GM19239 (cell line): ENCODE measurements at regions not wholly inside any gene's neighbourhood (a gene's known extent, or its start where the extent isn't known, plus 50 kb on each side); places are given as distances from the start of the nearest gene placed in this dataset.

Experiments
- DNase-seq: peaks from one replicate; pipeline ENCODE4 v3.0.0; 2011; ENCODE audit warnings: low spot score; ENCODE audit not compliant: insufficient read length
- FAIRE-seq: peaks from 2 replicates; lab custom pipeline; 2011; peaks lifted over from hg19 to GRCh38; lab: Jason Lieb, UNC

DNA sequence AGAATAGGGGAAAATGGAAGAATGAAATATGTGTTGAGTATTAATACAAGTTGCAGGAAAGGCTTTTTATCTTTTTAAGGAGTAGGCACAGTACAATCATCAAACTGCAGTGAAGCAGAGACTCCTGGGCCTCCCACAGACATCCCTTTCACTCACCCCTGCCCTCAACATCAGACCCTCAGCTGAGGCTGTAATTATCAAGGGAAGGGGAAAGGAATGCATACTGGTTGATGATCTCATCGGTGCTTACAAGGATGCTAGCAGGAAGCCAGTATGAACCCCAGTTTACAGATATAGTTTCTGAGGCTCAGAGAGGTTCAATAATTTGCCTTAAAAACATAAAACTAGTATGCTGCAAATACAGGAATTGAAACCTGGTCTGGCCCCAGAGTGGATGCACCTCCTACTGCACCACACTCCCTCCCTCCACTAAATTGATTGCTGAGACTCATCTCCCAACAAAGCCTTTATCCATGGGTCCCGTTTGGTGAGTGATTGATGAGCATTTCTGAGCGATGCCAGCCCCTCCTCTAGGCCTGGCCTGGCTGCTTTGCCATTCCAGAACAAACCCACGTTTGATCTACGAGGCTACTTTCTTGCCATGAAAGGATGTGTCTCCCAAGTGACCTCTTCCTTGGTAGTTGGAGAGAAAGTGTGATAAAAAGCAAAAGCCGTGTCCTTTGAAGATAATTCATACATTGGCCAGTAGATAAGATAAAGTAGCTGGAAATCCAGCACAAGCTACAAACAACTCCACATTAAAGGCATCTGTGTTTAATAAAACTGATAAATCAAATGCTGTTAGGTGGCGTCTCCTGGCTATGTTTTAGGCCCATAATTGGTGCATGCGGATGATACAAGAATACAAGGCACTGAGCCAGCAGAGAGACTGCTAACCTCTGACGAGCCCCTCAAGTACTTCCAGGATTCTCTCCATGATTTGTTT lies 233.9 kb upstream of the CAMK1G start:
- FAIRE-seq (no peak), DNase-seq (no peak)

DNA sequence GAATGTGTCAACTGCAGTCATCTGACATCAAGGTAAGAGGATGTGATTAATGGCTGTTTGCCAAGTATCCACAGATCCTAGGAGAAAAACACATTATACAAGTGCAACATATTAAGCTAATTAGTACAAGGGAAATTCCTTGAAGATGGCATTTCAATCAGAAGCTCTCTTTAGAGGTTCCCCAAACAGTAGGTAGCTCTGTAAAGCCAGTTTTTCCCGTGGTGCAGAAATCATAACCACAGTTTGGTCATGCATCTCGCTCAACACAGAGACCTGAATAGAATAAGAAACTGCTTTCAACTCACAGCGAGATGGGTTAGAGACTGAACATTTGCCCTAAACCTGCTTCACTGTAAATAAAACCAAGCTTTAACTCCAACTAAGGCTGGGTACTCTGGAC lies 230.5 kb upstream of the CAMK1G start:
- no peak for DNase-seq
- FAIRE-seq, result no peak

DNA sequence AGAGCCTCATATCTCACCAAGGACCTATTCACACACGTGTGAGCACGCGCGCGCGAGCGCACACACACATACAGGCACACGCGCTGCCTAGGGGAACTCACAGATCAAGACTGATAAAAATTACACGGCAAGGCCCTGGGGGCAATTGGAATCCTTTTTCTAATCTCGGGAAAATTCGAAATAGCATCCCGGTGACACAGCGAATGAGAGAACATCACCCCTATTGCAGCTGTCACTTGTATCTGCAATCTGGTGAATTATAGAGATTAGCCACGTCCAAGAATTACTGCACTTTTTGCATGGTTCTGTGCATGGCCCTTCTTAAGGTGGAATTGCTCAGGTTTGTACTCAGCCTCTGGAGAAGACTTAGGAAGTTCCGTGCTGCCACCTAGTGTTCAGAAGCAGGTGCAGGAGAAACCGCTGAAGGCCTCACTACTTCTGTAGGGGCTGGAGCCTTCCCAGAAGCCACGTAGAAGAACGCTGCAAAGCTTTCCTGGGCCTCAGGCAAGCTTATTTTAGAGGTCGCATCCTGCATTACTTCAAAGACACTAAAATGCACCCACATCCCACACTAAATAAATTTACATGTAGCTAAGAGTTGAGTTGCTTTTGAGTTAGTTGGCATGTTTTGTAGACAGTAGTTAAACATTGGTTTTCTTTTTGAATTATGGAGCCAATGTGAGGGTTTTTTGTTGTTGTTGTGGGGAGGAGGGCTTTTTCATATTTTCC lies 229.2 kb upstream of the CAMK1G start:
- peak; percentile 69 for FAIRE-seq

DNA sequence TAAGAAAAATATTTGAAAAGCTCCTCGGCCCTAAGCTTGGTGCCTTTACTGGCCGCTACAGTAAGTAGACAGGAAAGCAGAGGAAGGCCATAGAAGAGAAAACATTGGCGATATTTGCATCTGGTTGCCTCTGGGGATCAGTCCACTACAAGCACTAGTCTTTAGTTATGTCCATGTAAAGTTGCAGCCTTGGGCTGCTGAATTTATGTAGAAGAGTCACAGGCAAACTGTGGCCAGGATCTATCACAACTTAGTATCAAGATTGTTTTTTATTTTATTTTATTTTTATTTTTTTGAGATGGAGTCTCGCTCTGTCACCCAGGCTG lies 228.7 kb upstream of the CAMK1G start:
- DNase-seq, result no peak
- no peak for FAIRE-seq

More for the DNA sequence above, 229.2 kb upstream of the CAMK1G start:
- DNase-seq, result peak; percentile 47

DNA sequence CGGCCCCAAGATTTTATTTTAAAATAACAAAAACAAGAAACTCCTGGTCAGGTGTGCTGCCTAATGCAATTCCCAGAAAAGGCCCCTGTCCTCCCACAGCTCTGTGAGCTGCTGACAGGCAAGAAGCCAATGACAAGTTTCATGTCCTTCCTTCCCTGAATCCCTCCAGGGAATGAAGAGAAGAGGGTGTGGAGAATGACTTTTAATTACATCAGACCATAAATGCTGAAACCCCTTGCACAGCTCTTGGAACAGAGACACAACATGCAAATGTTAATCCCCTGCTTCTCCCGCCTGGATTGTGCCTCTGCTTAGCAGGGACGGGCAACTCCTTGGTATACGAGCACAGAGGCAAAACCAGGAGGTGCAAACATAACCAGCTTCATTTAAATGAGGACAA lies 228.1 kb upstream of the CAMK1G start:
- FAIRE-seq (no peak), DNase-seq (no peak)

DNA sequence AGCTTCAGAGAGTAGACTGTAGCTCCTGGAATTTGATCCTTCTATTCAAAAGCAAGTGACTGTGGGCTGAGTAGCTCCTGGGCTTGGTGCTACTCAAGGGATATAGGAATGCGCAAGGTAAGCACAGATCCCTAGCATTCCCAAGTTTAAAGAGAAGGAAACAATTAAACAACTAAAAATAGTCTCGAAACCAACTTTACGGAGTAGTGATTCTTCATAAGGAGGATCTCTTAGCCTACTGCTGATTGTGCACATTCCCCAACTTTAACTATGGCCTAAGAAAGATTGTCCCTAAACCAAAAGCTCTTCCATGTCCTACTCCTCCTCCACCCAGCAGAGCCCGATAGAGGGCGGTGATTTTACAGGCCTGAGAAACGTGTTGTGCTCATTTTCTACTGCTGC lies 226.5 kb upstream of the CAMK1G start:
- DNase-seq, result no peak
- no peak for FAIRE-seq

DNA sequence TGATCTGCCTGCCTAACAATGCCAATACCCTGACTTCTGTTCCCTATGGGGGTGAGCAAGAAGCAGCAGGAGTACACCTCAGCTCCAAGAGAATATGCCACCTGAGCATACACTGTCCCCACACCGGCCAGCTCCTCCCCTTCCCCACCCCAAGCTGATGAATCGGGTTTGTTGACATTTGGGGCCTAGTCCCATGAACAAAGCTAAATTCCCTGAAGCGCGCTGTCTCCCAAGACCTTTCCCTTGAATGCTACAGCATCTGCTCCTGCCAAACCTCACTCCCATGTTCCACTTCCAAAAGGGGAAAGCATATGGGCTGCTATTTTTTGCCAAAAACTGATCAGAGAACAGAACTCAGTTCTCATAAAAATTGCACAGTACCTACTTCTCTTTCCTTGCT lies 220.4 kb upstream of the CAMK1G start:
- DNase-seq, result no peak

DNA sequence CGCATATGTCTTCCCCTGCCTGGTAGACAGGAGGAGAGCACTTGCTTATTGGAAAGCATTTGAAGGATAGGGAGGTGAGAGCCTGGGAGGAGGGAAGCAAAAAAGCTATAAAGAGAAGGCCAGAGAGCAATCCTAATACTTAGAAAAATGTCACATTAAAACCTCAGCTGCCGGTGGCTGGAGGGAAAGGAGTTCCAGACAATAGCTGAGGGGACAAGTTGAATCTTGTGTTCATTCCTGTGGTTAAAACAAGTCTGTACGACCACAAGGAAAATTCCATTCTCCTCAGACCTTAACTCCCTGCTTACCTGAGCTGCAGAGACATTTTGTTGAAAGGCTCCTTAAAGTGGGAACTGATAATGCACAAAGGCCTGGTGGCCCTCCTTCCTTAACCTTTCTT lies 218.8 kb upstream of the CAMK1G start:
- no peak for FAIRE-seq
- no peak for DNase-seq

More for the DNA sequence above, 220.4 kb upstream of the CAMK1G start:
- no peak for FAIRE-seq

DNA sequence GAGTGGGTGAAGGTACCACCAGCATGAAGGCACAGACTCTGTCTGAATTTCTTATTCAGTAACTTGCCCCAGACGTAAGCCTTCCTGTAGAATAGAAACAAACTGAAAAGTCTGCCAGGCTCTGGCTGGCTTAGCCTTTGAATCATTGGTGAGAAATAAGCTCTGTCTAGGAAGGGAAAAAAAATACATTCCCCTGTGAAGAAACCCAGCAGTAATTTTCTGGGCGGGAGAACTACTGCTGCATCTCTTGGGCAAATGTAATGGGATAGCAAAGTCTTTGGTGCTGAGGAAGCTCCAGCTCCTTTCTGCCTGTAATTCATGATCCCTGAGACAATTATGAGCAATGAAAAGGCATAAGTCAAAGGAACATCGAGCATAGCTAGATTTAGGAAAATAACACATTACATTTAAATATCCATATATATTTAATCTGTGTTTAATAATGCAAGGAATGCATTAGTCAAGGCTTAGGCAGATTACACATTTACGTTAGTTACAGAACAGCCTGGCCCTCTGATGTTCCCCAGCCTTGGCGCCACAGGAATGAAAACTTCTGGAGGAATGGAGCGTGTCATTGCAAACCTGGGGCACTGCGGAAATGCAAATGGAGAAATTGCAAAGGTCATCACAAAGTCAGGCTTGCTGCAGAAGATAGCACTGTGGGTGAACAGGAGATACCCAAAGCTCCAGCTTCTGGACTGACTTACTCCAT lies 216.3 kb upstream of the CAMK1G start:
- DNase-seq (no peak), FAIRE-seq (no peak)

DNA sequence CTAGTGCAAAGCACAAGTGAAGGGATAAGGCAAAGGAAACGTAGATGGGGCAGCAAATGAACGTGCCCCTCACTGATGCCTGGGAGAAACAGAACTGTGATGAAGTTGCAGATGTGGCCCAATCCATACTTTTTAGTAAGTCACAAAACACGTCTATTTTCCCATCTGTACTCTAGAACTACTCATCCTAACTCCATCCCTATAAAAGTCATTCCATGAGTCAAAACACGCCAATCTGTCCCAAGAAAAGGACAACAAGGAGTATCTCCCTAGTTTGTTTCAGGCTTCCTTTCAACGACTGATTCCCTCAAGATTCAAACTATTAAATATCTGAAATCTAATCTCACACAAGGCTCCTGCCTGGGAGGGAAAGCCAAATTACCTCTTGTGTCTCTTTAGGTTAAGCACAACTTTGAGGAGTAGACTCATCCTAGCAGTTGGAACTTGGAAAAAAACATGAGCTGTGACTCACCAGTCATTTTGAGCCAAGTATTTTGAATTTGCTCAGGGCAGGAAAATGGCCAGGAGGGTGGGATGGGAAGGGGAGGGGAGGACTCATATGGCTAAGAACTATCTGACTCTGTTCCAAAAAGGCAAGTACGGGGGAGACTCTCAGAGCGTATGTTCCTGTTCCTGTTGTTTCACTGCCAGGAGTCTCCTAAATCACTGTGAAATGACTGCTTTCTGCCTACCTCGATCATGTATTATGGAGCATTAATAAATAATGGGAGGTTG lies 214.5 kb upstream of the CAMK1G start:
- DNase-seq, result no peak
- no peak for FAIRE-seq

DNA sequence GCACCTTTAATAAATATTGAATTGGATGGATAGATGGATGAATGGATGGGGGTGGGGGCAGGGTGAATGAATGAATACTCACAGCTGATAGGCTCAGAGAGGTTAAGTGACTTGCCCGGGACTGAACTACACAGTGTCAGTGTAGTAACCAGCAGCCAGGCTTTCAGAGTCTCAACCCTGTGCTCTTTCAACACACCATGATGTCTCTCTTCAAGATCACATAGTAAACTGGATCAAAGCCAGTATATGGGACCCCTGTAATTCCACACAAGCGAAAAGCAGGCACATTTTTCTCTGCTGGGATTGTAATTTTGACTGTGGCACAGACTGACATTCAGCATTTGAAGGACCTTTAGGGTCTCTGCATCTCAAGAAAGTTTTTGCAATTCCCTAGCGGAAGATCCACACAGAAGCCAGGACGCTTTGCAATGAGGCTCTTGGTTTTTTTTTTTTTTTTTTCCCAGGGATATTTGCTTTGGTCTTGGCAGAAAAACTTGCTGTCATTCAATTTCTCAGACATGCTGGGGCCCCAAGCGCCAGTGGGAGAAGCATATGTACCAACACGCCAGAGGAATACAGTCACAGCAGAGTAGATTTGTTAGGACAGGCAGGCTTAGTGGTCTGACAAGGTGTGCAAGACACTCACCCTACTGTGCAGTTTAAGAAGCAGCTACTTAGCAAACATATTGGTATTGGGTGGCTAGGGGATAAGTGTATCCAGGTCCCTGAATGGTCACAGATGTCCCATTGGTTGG lies 213.1 kb upstream of the CAMK1G start:
- FAIRE-seq (no peak), DNase-seq (no peak)

DNA sequence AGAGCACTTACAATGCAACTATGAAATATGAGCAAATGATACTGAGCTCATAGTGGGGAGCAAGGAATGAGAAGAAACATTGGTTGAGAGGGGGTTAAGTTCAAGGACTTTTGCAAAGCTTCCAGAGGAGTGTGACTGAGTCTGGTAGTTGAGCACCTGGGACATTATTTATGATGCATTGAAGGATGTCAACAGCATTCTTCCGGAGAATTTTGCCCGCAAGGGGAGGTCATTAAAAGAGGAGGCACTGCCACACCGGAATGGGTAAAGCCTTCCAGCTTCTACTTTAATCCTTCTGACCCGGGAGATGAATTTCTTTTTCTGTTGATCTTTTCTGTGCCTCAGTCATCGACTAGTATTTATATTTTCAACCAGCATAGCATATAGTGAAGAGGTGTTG lies 208.4 kb upstream of the CAMK1G start:
- FAIRE-seq (no peak), DNase-seq (no peak)

DNA sequence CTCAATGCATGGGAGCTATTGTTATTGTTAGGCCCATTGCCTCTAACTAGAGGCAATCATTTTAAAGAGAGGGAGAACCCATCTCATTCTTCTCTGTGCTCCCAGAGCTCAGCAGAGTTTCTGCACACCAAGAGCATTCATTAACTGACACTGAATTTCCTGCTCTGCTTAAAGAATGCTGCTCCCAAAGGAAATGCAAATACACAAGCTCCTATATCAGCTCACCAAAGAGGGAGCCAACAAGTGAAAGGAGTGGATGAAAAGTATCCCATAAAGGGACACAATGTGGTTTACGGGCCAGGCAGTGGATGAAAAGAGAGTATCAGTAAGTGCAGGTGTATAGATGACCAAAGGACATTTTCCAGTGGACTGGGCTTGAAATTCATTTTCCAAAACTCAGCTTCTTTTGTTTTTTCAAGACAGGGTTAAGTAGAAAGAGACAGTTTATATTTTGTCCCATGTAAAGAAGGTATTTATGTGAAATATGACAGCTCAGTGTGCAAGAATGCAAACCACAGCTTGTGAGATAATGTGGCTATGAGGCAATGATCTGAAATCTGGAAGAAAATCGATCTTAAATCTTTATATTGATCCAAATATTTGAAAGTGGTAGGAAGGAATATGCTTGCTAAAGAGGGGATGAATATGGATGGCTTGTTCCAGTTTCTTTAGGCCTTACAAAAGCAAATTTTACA lies 207.7 kb upstream of the CAMK1G start:
- no peak for FAIRE-seq
- DNase-seq, result no peak

DNA sequence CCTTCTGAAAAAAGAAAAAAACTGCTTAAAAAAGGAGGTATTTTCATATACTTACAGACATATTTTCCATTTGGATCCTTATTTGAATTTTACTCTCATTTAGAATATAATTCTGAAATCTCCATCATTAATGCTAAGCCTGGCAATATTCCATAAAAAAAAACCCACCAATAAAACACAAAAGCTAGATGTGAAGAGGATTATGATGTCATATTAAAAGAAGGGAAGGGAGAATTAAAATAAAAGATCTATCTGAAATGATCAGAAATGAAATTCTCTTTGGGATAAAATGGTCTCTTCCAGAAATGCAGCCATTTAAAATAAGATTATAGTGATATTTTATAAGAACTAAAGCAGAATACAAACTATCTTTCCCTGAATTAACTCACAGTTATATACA lies 206.7 kb upstream of the CAMK1G start:
- DNase-seq (no peak), FAIRE-seq (no peak)

DNA sequence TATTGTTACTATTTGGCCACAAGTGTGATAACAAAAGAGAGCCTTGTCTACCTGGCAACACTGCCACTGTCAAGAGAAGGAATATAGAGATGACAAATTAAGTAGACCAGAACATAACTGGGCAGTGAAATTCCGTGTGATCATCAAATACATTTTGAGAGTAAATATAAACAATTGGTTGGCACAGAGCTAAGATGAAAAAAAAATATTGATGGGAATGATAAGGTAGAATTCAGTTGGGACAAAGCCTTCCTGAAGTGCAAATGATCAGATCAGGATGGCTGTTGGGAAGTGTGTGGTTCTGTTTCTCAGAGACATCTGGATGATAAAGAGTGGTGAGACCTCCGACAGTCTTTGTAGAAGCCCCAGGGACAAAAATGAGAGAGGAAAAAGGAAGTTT lies 205.5 kb upstream of the CAMK1G start:
- DNase-seq, result no peak
- no peak for FAIRE-seq

DNA sequence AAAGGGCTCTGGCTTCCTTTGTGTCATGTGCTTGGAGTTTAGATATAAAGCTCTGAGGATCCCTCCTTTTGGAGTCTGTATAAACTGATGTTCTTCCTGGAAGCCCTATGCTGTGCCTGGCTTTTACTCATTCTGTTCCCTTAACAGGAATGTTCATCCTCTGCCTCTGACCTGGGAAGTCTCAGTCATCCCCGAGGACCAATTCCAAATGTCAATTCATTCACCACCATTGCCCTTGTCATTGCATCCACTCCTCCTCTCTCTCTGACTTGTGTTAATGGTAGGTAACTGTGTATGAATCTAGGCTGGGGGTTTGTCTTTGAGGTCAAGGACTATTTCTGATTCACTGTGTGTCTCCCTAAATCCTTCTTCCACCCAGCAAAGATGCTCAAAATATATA lies 204.2 kb upstream of the CAMK1G start:
- FAIRE-seq, result no peak

DNA sequence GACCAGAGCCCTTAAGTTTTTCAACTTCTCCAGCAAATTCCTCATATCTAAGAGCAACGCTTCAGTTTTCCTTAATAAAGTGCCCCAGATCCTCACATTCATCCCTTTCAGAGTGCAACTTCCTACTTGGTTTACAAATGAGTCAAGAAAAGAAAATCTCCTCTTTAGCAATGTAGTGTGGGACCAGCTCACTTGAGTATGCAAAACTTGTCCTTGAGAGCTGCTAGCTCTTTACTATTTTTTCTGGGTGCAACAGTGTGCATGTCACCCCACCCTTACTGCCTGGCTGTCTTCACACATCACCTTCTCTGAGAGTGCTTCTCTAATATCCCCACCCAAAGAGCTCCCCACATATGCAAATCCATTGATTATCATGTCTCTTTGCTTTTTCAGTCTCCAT lies 203.1 kb upstream of the CAMK1G start:
- FAIRE-seq (no peak), DNase-seq (no peak)

More for the DNA sequence above, 204.2 kb upstream of the CAMK1G start:
- no peak for DNase-seq

DNA sequence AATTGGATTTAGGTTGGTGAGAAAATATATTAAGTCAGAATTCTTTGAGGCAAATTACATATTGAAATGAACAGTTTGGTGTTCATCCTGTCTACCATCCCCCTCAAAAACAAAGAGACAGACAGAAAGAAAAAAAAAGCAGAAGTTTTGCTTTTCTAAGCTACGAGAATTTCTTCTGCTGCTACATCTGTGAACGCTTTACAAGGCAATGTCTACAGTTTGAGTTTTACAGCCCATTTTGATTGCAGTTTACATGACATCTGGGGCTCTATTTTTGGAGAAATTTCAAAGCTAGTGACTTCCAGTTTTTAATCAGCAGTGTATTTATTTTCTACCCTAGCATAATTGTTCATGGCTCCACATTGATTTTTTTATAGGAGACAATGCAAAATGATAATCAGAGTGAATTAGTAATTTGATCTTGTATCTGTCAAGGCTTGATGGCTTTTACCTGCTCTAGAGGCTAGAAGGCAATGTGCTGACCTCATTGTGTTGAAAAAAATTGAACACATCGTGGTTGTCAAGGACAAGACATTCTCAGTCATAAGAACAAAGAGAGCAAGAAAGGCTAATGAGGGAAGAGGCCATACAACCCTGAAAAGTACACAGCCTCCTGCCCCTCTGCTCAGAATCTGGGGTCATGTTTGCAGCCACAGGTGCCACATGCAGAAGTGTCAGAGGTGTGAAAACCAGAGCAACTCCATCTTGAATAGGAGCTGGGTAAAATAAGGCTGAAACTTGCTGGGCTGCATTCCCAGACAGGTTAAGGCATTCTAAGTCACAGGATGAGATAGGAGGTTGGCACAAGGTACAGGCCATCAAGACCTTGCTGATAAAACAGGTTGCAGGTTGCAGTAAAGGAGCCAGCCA lies 201.0 kb upstream of the CAMK1G start:
- DNase-seq (no peak), FAIRE-seq (no peak)
